HepG2 (cell line): ENCODE measurements at regions not wholly inside any gene's neighbourhood (a gene's known extent, or its start where the extent isn't known, plus 50 kb on each side); places are given as distances from the start of the nearest gene placed in this dataset.

Experiments used
- ATAC-seq: fragments of 200-7000 bp; cut with Tn5 transposase; 3 replicates; pipeline ENCODE4 v1.9.1; 2020; ENCODE audit warnings: mild to moderate bottlenecking, moderate library complexity
- BruUV-seq: library from RNA; stranded (reverse); fragments of 400-500 nt; replicated peaks from 2 replicates; lab custom pipeline; 2021; lab: Mats Ljungman, UMichigan
- CTCF ChIA-PET: fragments of 300-600 bp; formaldehyde crosslinking; extraction: SDS; loops from one replicate; lab custom pipeline; 2021; ENCODE audit warnings: low total read pairs, inconsistent platforms, low intra/inter-chr PET ratio; lab: Yijun Ruan, JAX
- POLR2A ChIA-PET: fragments of 350-600 bp; sonication (Branson Sonifier 250); formaldehyde crosslinking; loops from one replicate; lab custom pipeline; 2020; ENCODE audit warnings: antibody characterized with exemption, inconsistent platforms; lab: Yijun Ruan, JAX
- DNase-seq: peaks from one replicate; pipeline ENCODE4 v3.0.0-alpha.2; 2015; ENCODE audit warnings: low spot score
- FAIRE-seq: peaks from 3 replicates; lab custom pipeline; 2011; peaks lifted over from hg19 to GRCh38; lab: Jason Lieb, UNC
- H2AFZ ChIP-seq: one replicate; pipeline ENCODE4 v1.6.1; 2011; ENCODE audit warnings: low read length, inconsistent platforms
- H3K27ac ChIP-seq: fragments of 300-600 bp; 3 replicates; pipeline ENCODE4 v1.8.0; 2011; ENCODE audit warnings: mixed run types, mild to moderate bottlenecking, mixed read lengths, low read length, inconsistent platforms; ENCODE audit not compliant: insufficient read depth; ENCODE audit errors: extremely low read length
- H3K27me3 ChIP-seq, 2 experiments: fragments of 200-600 bp in 1 of 2; 2 replicates in 1 of 2; 3 replicates in 1 of 2; pipeline versions ENCODE4 v1.6.0 to v1.8.0; 2011; ENCODE audit warnings: low read length in 2 of 2, mild to moderate bottlenecking in 2 of 2, moderate library complexity in 2 of 2, inconsistent platforms in 1 of 2; ENCODE audit not compliant: insufficient read depth in 2 of 2, control insufficient read depth in 1 of 2
- H3K36me3 ChIP-seq, 2 experiments: fragments of 200-600 bp in 1 of 2; replicated peaks in 1 of 2; 2 replicates in 1 of 2; 3 replicates in 1 of 2; pipeline versions ENCODE4 v1.5.1 to v1.8.0; 2011; ENCODE audit warnings: low read length in 2 of 2, inconsistent platforms in 1 of 2; ENCODE audit not compliant: insufficient read depth in 2 of 2, control insufficient read depth in 1 of 2
- H3K4me1 ChIP-seq: 2 replicates; pipeline ENCODE4 v1.5.1; 2012; ENCODE audit warnings: low read length, inconsistent platforms; ENCODE audit not compliant: insufficient read depth
- H3K4me2 ChIP-seq: 2 replicates; pipeline ENCODE4 v1.6.0; 2011; ENCODE audit warnings: low read depth, low read length, inconsistent platforms
- H3K4me3 ChIP-seq, 3 experiments: fragments of 200-600 bp in 1 of 3; sonication (generic), shearing (Covaris generic) in 1 of 3; replicated peaks in 1 of 3; 2 replicates each; pipeline ENCODE4 v1.5.1; 2011 to 2016; ENCODE audit warnings: low read length in 3 of 3, inconsistent platforms in 2 of 3, low read depth in 2 of 3, mild to moderate bottlenecking in 2 of 3, control low read depth in 1 of 3, mixed read lengths in 1 of 3; ENCODE audit not compliant: insufficient read depth in 1 of 3
- H3K79me2 ChIP-seq: one replicate; pipeline ENCODE4 v1.6.1; 2011; ENCODE audit warnings: low read length, inconsistent platforms; ENCODE audit not compliant: insufficient read depth
- H3K9ac ChIP-seq: 2 replicates; pipeline ENCODE4 v1.6.0; 2011; ENCODE audit warnings: mild to moderate bottlenecking, low read depth, low read length, inconsistent platforms; ENCODE audit not compliant: insufficient read depth
- H3K9me3 ChIP-seq: 2 replicates; pipeline ENCODE4 v1.5.1; 2012; ENCODE audit warnings: mild to moderate bottlenecking, low read length
- H4K20me1 ChIP-seq: 2 replicates; pipeline ENCODE4 v1.6.0; 2011; ENCODE audit warnings: inconsistent platforms, mild to moderate bottlenecking, low read length, moderate library complexity; ENCODE audit not compliant: insufficient read depth
- CBX2 ChIP-seq, 2 experiments: fragments of 200-600 bp in 1 of 2; sonication (generic); formaldehyde crosslinking in 1 of 2; IDR thresholded peaks; 2 replicates each; pipeline versions ENCODE4 v1.7.0 to v1.8.1; 2018 to 2022; ENCODE audit warnings: low read depth in 2 of 2, low read length in 1 of 2, mild to moderate bottlenecking in 1 of 2, missing genetic modification reagents in 1 of 2
- DZIP1 ChIP-seq: sonication (generic); formaldehyde crosslinking; IDR thresholded peaks from 2 replicates; pipeline ENCODE4 v1.5.0; 2020; ENCODE audit warnings: mild to moderate bottlenecking, missing genetic modification reagents
- HNRNPL ChIP-seq: fragments of 200-400 bp; formaldehyde crosslinking; IDR thresholded peaks from 2 replicates; pipeline ENCODE4 v1.6.1; 2017; ENCODE audit warnings: mild to moderate bottlenecking, low read depth, low read length
- MAFF ChIP-seq: IDR thresholded peaks from 2 replicates; pipeline ENCODE4 v1.6.1; 2011; ENCODE audit warnings: low read depth, low read length, improper control_type of control experiment
- NFRKB ChIP-seq: fragments of 450-650 bp; IDR thresholded peaks from 2 replicates; pipeline ENCODE4 v1.6.1; 2017
- PAF1 ChIP-seq: IDR thresholded peaks from 2 replicates; pipeline ENCODE4 v1.6.1; 2016; ENCODE audit warnings: missing genetic modification reagents, missing compliant biosample characterization
- PHF21A ChIP-seq: sonication (generic); formaldehyde crosslinking; IDR thresholded peaks from 2 replicates; pipeline ENCODE4 v1.5.0; 2020; ENCODE audit warnings: mild to moderate bottlenecking, missing genetic modification reagents
- SALL1 ChIP-seq: sonication (generic); formaldehyde crosslinking; IDR thresholded peaks from 2 replicates; pipeline ENCODE4 v1.8.0; 2022; ENCODE audit warnings: mild to moderate bottlenecking, missing genetic modification reagents
- SRY ChIP-seq: sonication (generic); formaldehyde crosslinking; IDR thresholded peaks from 2 replicates; pipeline ENCODE4 v1.8.0; 2022; ENCODE audit warnings: mild to moderate bottlenecking, missing genetic modification reagents
- SSRP1 ChIP-seq: IDR thresholded peaks from 2 replicates; pipeline ENCODE4 v1.6.1; 2016; ENCODE audit warnings: control low read depth
- ZNF256 ChIP-seq: sonication (generic); formaldehyde crosslinking; conservative IDR thresholded peaks from 2 replicates; pipeline ENCODE4 v1.4.0; 2020; ENCODE audit warnings: missing genetic modification reagents
- ZNF326 ChIP-seq: sonication (generic); formaldehyde crosslinking; IDR thresholded peaks from 2 replicates; pipeline ENCODE4 v1.4.0; 2020; ENCODE audit warnings: missing genetic modification reagents, borderline replicate concordance
- ZNF841 ChIP-seq: sonication (generic); formaldehyde crosslinking; IDR thresholded peaks from 2 replicates; pipeline ENCODE4 v1.8.1; 2023; ENCODE audit warnings: missing genetic modification reagents, borderline replicate concordance
- WGBS: methylation state at CpG from one replicate; pipeline ENCODE4 v1.1.6; 2017; ENCODE audit warnings: low lambda C conversion rate; 5-methylcytosine and 5-hydroxymethylcytosine counted together
- in situ Hi-C: cut with HindIII; loops from 2 replicates; pipeline ENCODE4 v1.10.0; 2017; ENCODE audit warnings: low pct_unique_long_range_greater_than_20kb; ENCODE audit not compliant: extremely low pct_ligation_motif_present
- intact Hi-C: fragments of 100-400 bp; cut with micrococcal nuclease; formaldehyde crosslinking; loops from one replicate; pipeline ENCODE4 v1.10.0; 2022; ENCODE audit not compliant: unreplicated experiment
- TF ChIP-seq, protein P1 (sequence below): sonication (generic); formaldehyde crosslinking; IDR thresholded peaks from 2 replicates; pipeline ENCODE4 v1.8.1; 2023; ENCODE audit warnings: mild to moderate bottlenecking, missing genetic modification reagents
- TF ChIP-seq, protein P2 (sequence below): sonication (generic); formaldehyde crosslinking; IDR thresholded peaks from 2 replicates; pipeline ENCODE4 v1.4.0; 2020; ENCODE audit warnings: missing genetic modification reagents

DNA sequence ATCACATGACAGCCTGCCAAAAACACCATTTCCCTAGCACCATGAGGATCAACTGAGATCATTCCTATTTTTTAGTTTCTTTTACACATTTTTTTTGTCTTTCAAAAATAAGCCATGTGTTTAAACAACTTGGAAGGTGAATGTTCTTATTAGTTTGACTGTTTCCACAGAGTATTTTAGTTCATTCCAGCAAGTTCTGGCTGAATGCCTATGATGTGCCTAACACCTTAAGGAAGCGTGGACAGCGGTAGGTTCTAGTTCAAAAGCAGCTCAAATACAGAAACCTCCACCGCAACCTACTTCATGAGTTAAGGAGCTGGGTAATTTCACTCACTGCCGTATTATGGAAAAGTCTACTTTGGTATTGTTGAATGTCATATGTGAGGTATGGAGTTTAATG is 101.3 kb upstream of the ADAMTS9 start:
- FAIRE-seq (no peak), DNase-seq (no peak), ATAC-seq (no peak)
- no peak overlapping the region for H3K27ac ChIP-seq
- 58% methylated on average over 4 of the region's 4 CpGs for WGBS
- intact Hi-C loops (no loop called here), in situ Hi-C loops (no loop called here)
- no peaks in the 10 kb centered on the region for H4K20me1 ChIP-seq
- no peaks in the 10 kb centered on the region for H3K36me3 ChIP-seq
- H3K27me3 ChIP-seq = no peaks in the 10 kb centered on the region
- BruUV-seq = no TSS peak
- no peaks in the 10 kb centered on the region for H3K79me2 ChIP-seq
- TF ChIP-seq CBX2 (IDR thresholded peaks at IDR 0.05; ENCODE audit: low read depth, low read length) (no peak), CBX2 (CRISPR knock-in tag; IDR thresholded peaks at IDR 0.05; ENCODE audit: low read depth) (no peak), SRY (CRISPR knock-in tag) (no peak), NFRKB (no peak), ZNF326 (CRISPR knock-in tag) (no peak), PHF21A (CRISPR knock-in tag) (no peak)
- TF ChIP-seq, protein P1, sequence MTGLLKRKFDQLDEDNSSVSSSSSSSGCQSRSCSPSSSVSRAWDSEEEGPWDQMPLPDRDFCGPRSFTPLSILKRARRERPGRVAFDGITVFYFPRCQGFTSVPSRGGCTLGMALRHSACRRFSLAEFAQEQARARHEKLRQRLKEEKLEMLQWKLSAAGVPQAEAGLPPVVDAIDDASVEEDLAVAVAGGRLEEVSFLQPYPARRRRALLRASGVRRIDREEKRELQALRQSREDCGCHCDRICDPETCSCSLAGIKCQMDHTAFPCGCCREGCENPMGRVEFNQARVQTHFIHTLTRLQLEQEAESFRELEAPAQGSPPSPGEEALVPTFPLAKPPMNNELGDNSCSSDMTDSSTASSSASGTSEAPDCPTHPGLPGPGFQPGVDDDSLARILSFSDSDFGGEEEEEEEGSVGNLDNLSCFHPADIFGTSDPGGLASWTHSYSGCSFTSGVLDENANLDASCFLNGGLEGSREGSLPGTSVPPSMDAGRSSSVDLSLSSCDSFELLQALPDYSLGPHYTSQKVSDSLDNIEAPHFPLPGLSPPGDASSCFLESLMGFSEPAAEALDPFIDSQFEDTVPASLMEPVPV (CRISPR knock-in tag) = no peak
- no peak overlapping the region for H3K4me3 ChIP-seq
- H3K9ac ChIP-seq = no peak overlapping the region
- no peaks in the 10 kb centered on the region for H3K9me3 ChIP-seq
- ChIA-PET CTCF (no interaction called here), POLR2A (no interaction called here)
- no peaks in the 10 kb centered on the region for H3K4me1 ChIP-seq
- no peak overlapping the region for H2AFZ ChIP-seq
- H3K4me2 ChIP-seq = no peak overlapping the region

- Histone ChIP-seq H3K36me3 (no peaks in the 10 kb centered on the region), H3K4me3 (no peak overlapping the region), H3K79me2 (no peaks in the 10 kb centered on the region), H3K9me3 (0 out of 2 replicates have a peak, but pooled peaks cover 3% of the 10 kb centered on the region), H3K27me3 (no peaks in the 10 kb centered on the region), H3K9ac (no peak overlapping the region), H3K4me2 (no peak overlapping the region), H4K20me1 (no peaks in the 10 kb centered on the region), H3K4me1 (no peaks in the 10 kb centered on the region)
- ATAC-seq = no peak
- no peak for FAIRE-seq
- no peak for DNase-seq
- intact Hi-C loops = no loop called here
- TF ChIP-seq SSRP1 (CRISPR knock-in tag) = no peak
- no peak for TF ChIP-seq DZIP1 (CRISPR knock-in tag)
- no peak for TF ChIP-seq ZNF841 (CRISPR knock-in tag)
- no peak for TF ChIP-seq SALL1 (CRISPR knock-in tag)
- no peak for TF ChIP-seq MAFF
- no peak for TF ChIP-seq PAF1 (CRISPR knock-in tag)
- TF ChIP-seq HNRNPL = no peak
- TF ChIP-seq, protein P2, sequence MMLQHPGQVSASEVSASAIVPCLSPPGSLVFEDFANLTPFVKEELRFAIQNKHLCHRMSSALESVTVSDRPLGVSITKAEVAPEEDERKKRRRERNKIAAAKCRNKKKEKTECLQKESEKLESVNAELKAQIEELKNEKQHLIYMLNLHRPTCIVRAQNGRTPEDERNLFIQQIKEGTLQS (CRISPR knock-in tag) = no peak
- no peak for TF ChIP-seq ZNF256
- TF ChIP-seq, all 625 proteins: peak for 0
- CTCF ChIA-PET = no interaction called here
- BruUV-seq = no TSS peak
- H2AFZ ChIP-seq = no peak overlapping the region
- in situ Hi-C loops = no loop called here
- POLR2A ChIA-PET = no interaction called here
- H3K27ac ChIP-seq = no peak overlapping the region
Observed at GRCh38 chr3:64783200-64783599, 95.4 kb upstream of the ADAMTS9 start.
